ENCODE measurements at regions not wholly inside any gene's neighbourhood (a gene's known extent, or its start where the extent isn't known, plus 50 kb on each side); places are given as distances from the start of the nearest gene placed in this dataset.

GRCh38 chr3:132773071-132773619, 50.9 kb upstream of the NPHP3 start:
- Histone ChIP-seq H3K9me3 (ENCODE audit: low read length) (0 out of 2 replicates have a peak, but pooled peaks cover 2% of the 10 kb centered on the region), H3K36me3 (ENCODE audit: insufficient read depth, low read length) (no peaks in the 10 kb centered on the region), H3K4me3 (ENCODE audit: low read depth, low read length, poor library complexity, severe bottlenecking) (no peak overlapping the region), H3K27ac (ENCODE audit: low read depth, low read length, poor library complexity, severe bottlenecking) (no peak overlapping the region), H3F3A (ENCODE audit: insufficient read depth, low read length) (no peaks in the 10 kb centered on the region), H2AFZ (ENCODE audit: low read length) (no peak overlapping the region), H3K4me2 (ENCODE audit: low read length) (no peak overlapping the region), H3K9me2 (ENCODE audit: low read depth, low read length) (no peaks in the 10 kb centered on the region), H3K4me1 (ENCODE audit: insufficient read depth, low read length, severe bottlenecking) (no peaks in the 10 kb centered on the region), H3K27me3 (ENCODE audit: insufficient read depth, low read length) (no peaks in the 10 kb centered on the region), H4K20me1 (ENCODE audit: insufficient read depth, low read length) (no peaks in the 10 kb centered on the region), H3K9ac (ENCODE audit: low read length) (no peak overlapping the region), H3K79me2 (ENCODE audit: insufficient read depth, low read length) (no peaks in the 10 kb centered on the region)
- TF ChIP-seq CTCF (IDR thresholded peaks at IDR 0.05; ENCODE audit: low read length) (no peak), EZH2 (IDR thresholded peaks at IDR 0.05; ENCODE audit: borderline replicate concordance, low read length) (no peak)

GRCh38 chr3:132772252-132772651, 50.0 kb upstream of the NPHP3 start:
- no peak overlapping the region for H3K4me3 ChIP-seq (ENCODE audit: low read depth, low read length, poor library complexity, severe bottlenecking)
- H3K4me1 ChIP-seq (ENCODE audit: insufficient read depth, low read length, severe bottlenecking), result no peaks in the 10 kb centered on the region
- 0 out of 2 replicates have a peak, but pooled peaks cover 3% of the 10 kb centered on the region for H3K9me3 ChIP-seq (ENCODE audit: low read length)
- no peak overlapping the region for H3K9ac ChIP-seq (ENCODE audit: low read length)
- TF ChIP-seq CTCF (IDR thresholded peaks at IDR 0.05; ENCODE audit: low read length) (no peak), EZH2 (IDR thresholded peaks at IDR 0.05; ENCODE audit: borderline replicate concordance, low read length) (no peak)
- H3F3A ChIP-seq (ENCODE audit: insufficient read depth, low read length), result no peaks in the 10 kb centered on the region
- H3K9me2 ChIP-seq (ENCODE audit: low read depth, low read length), result no peaks in the 10 kb centered on the region
- no peak overlapping the region for H3K27ac ChIP-seq (ENCODE audit: low read depth, low read length, poor library complexity, severe bottlenecking)
- no peaks in the 10 kb centered on the region for H3K36me3 ChIP-seq (ENCODE audit: insufficient read depth, low read length)
- H3K27me3 ChIP-seq (ENCODE audit: insufficient read depth, low read length), result no peaks in the 10 kb centered on the region
- H3K4me2 ChIP-seq (ENCODE audit: low read length), result no peak overlapping the region
- no peak overlapping the region for H2AFZ ChIP-seq (ENCODE audit: low read length)
- no peaks in the 10 kb centered on the region for H4K20me1 ChIP-seq (ENCODE audit: insufficient read depth, low read length)
- H3K79me2 ChIP-seq (ENCODE audit: insufficient read depth, low read length), result no peaks in the 10 kb centered on the region
